DMS53 (cell line): ENCODE measurements at regions not wholly inside any gene's neighbourhood (a gene's known extent, or its start where the extent isn't known, plus 50 kb on each side); places are given as distances from the start of the nearest gene placed in this dataset.

Experiments used
- DNase-seq: peaks from one replicate; lab custom pipeline; 2025; lab: John Stamatoyannopoulos, UW

- peak; percentile 63 for DNase-seq
These were observed 246.8 kb upstream of the TOPAZ1 start for GRCh38 chr3:43994657-43995546.

GRCh38 chr3:43995547-43996378 lies 245.9 kb upstream of the TOPAZ1 start:
- peak; percentile 51 for DNase-seq

- peak; percentile 70 for DNase-seq
These were observed 245.0 kb upstream of the TOPAZ1 start for GRCh38 chr3:43996379-43997301.

- no peak for DNase-seq
These were observed 244.4 kb upstream of the TOPAZ1 start for GRCh38 chr3:43997316-43997715.

- peak; percentile 52 for DNase-seq
These were observed 243.8 kb upstream of the TOPAZ1 start for GRCh38 chr3:43997788-43998369.

GRCh38 chr3:43998370-43998835 lies 243.3 kb upstream of the TOPAZ1 start:
- DNase-seq, result peak; percentile 59

- peak; percentile 78 for DNase-seq
These were observed 242.6 kb upstream of the TOPAZ1 start for GRCh38 chr3:43998836-43999727.

- DNase-seq, result peak; percentile 21
These were observed 241.9 kb upstream of the TOPAZ1 start for GRCh38 chr3:43999728-44000319.

- DNase-seq, result no peak
These were observed 241.1 kb upstream of the TOPAZ1 start for GRCh38 chr3:44000586-44000985.

GRCh38 chr3:44001072-44001471 lies 240.6 kb upstream of the TOPAZ1 start:
- DNase-seq, result no peak

- no peak for DNase-seq
These were observed 237.9 kb upstream of the TOPAZ1 start for GRCh38 chr3:44003801-44004200.

GRCh38 chr3:44011680-44012079 lies 230.0 kb upstream of the TOPAZ1 start:
- no peak for DNase-seq

- no peak for DNase-seq
These were observed 229.4 kb upstream of the TOPAZ1 start for GRCh38 chr3:44012160-44012899.

GRCh38 chr3:44013967-44014366 lies 227.7 kb upstream of the TOPAZ1 start:
- DNase-seq, result no peak

GRCh38 chr3:44015170-44015569 lies 226.5 kb upstream of the TOPAZ1 start:
- DNase-seq, result no peak

- no peak for DNase-seq
These were observed 224.9 kb upstream of the TOPAZ1 start for GRCh38 chr3:44016818-44017217.

GRCh38 chr3:44018926-44019325 lies 222.8 kb upstream of the TOPAZ1 start:
- DNase-seq, result no peak

- no peak for DNase-seq
These were observed 221.9 kb upstream of the TOPAZ1 start for GRCh38 chr3:44019736-44020135.

GRCh38 chr3:44020143-44020542 lies 221.5 kb upstream of the TOPAZ1 start:
- no peak for DNase-seq
